Activated CD4-positive, alpha-beta T cell treated with anti-CD3 and anti-CD28 coated beads, Interleukin-10, Interleukin-2, amounts not matched to agents 100 ng/mL and 50 ng/mL, durations not matched to agents 16 hours and 8 hours (primary cell): ENCODE measurements at regions not wholly inside any gene's neighbourhood (a gene's known extent, or its start where the extent isn't known, plus 50 kb on each side); places are given as distances from the start of the nearest gene placed in this dataset.

Source experiments
- DNase-seq: peaks from one replicate; pipeline ENCODE4 v3.0.0-alpha.2; 2020

GRCh38 chr13:104442536-104442935 lies 1376.3 kb upstream of the SLC10A2 start:
- DNase-seq: no peak

- DNase-seq: no peak
These were observed 1370.3 kb upstream of the SLC10A2 start for GRCh38 chr13:104436555-104436954.

GRCh38 chr13:104431895-104432294 lies 1365.7 kb upstream of the SLC10A2 start:
- no peak for DNase-seq

- no peak for DNase-seq
These were observed 1360.2 kb upstream of the SLC10A2 start for GRCh38 chr13:104426435-104426834.

GRCh38 chr13:104422668-104423067 lies 1356.5 kb upstream of the SLC10A2 start:
- no peak for DNase-seq

GRCh38 chr13:104416973-104417372 lies 1350.8 kb upstream of the SLC10A2 start:
- DNase-seq: no peak

- DNase-seq: no peak
These were observed 1348.6 kb upstream of the SLC10A2 start for GRCh38 chr13:104414771-104415170.

GRCh38 chr13:104414181-104414580 lies 1348.0 kb upstream of the SLC10A2 start:
- no peak for DNase-seq

- DNase-seq: no peak
These were observed 1345.0 kb upstream of the SLC10A2 start for GRCh38 chr13:104411141-104411765.

GRCh38 chr13:104408733-104409132 lies 1342.5 kb upstream of the SLC10A2 start:
- no peak for DNase-seq

GRCh38 chr13:104404325-104404724 lies 1338.1 kb upstream of the SLC10A2 start:
- DNase-seq: no peak

GRCh38 chr13:104389691-104390090 lies 1323.5 kb upstream of the SLC10A2 start:
- DNase-seq: no peak

- no peak for DNase-seq
These were observed 1321.3 kb upstream of the SLC10A2 start for GRCh38 chr13:104387510-104387909.

- DNase-seq: no peak
These were observed 1319.2 kb upstream of the SLC10A2 start for GRCh38 chr13:104385404-104385803.

- DNase-seq: no peak
These were observed 1316.7 kb upstream of the SLC10A2 start for GRCh38 chr13:104382951-104383350.

- no peak for DNase-seq
These were observed 1310.4 kb upstream of the SLC10A2 start for GRCh38 chr13:104376588-104376987.

- DNase-seq: no peak
These were observed 1309.4 kb upstream of the SLC10A2 start for GRCh38 chr13:104375614-104376013.

GRCh38 chr13:104372095-104372655 lies 1306.0 kb upstream of the SLC10A2 start:
- DNase-seq: no peak

- no peak for DNase-seq
These were observed 1299.2 kb upstream of the SLC10A2 start for GRCh38 chr13:104365430-104365829.

- no peak for DNase-seq
These were observed 1291.6 kb upstream of the SLC10A2 start for GRCh38 chr13:104357672-104358354.

GRCh38 chr13:104357174-104357573 lies 1291.0 kb upstream of the SLC10A2 start:
- no peak for DNase-seq

- DNase-seq: no peak
These were observed 1288.9 kb upstream of the SLC10A2 start for GRCh38 chr13:104355041-104355670.

- DNase-seq: no peak
These were observed 1261.0 kb upstream of the SLC10A2 start for GRCh38 chr13:104327211-104327610.

GRCh38 chr13:104326523-104326922 lies 1260.3 kb upstream of the SLC10A2 start:
- no peak for DNase-seq
